KMS-11 (cell line): ENCODE measurements at regions not wholly inside any gene's neighbourhood (a gene's known extent, or its start where the extent isn't known, plus 50 kb on each side); places are given as distances from the start of the nearest gene placed in this dataset.

Experiments used
- H2AFZ ChIP-seq: fragments of 200-600 bp; sonication (generic); 2 replicates; pipeline ENCODE4 v1.6.1; 2016; ENCODE audit warnings: antibody characterized with exemption, mixed run types, low read depth
- H3K27ac ChIP-seq: fragments of 200-600 bp; sonication (generic); 2 replicates; pipeline ENCODE4 v1.6.1; 2016; ENCODE audit warnings: mild to moderate bottlenecking, mixed run types
- H3K27me3 ChIP-seq: fragments of 200-600 bp; sonication (generic); 2 replicates; pipeline ENCODE4 v1.6.1; 2017; ENCODE audit warnings: mild to moderate bottlenecking, low read depth, mixed run types, moderate library complexity; ENCODE audit not compliant: insufficient read depth
- H3K36me3 ChIP-seq: fragments of 200-600 bp; sonication (generic); 2 replicates; pipeline ENCODE4 v1.6.1; 2017; ENCODE audit warnings: mild to moderate bottlenecking, mixed run types; ENCODE audit not compliant: insufficient read depth
- H3K4me1 ChIP-seq: fragments of 200-600 bp; sonication (generic); 2 replicates; pipeline ENCODE4 v1.6.1; 2016; ENCODE audit warnings: mild to moderate bottlenecking, low read depth, mixed run types; ENCODE audit not compliant: poor library complexity, severe bottlenecking
- H3K4me2 ChIP-seq: fragments of 200-600 bp; sonication (generic); 2 replicates; pipeline ENCODE4 v1.7.0; 2016; ENCODE audit warnings: mild to moderate bottlenecking, mixed run types
- H3K4me3 ChIP-seq: fragments of 200-600 bp; sonication (generic); IDR thresholded peaks from 2 replicates; pipeline ENCODE4 v1.6.1; 2017; ENCODE audit warnings: low read depth, low read length, mixed read lengths; ENCODE audit not compliant: insufficient read depth
- H3K79me2 ChIP-seq: fragments of 200-600 bp; sonication (generic); 2 replicates; pipeline ENCODE4 v1.6.1; 2016; ENCODE audit warnings: low read depth, mixed run types; ENCODE audit not compliant: insufficient read depth
- H3K9ac ChIP-seq: fragments of 200-600 bp; sonication (generic); 2 replicates; pipeline ENCODE4 v1.6.1; 2016; ENCODE audit warnings: mild to moderate bottlenecking, mixed run types
- H4K20me1 ChIP-seq: fragments of 200-600 bp; sonication (generic); 2 replicates; pipeline ENCODE4 v1.6.1; 2016; ENCODE audit warnings: mild to moderate bottlenecking, mixed run types; ENCODE audit not compliant: insufficient read depth
- CTCF ChIP-seq: fragments of 200-600 bp; sonication (generic); conservative IDR thresholded peaks from 2 replicates; pipeline ENCODE4 v1.6.1; 2017; ENCODE audit warnings: low read depth, mild to moderate bottlenecking, antibody characterized with exemption, low read length, moderate library complexity, mixed read lengths

GRCh38 chr2:37793004-37793403 is 121.6 kb upstream of the CDC42EP3 start:
- no peak overlapping the region for H3K27ac ChIP-seq
- H3K4me2 ChIP-seq, result no peak overlapping the region
- no peaks in the 10 kb centered on the region for H3K36me3 ChIP-seq
- H3K79me2 ChIP-seq, result no peaks in the 10 kb centered on the region
- H3K9ac ChIP-seq, result no peak overlapping the region
- no peak for TF ChIP-seq CTCF
- H2AFZ ChIP-seq, result no peak overlapping the region
- no peaks in the 10 kb centered on the region for H4K20me1 ChIP-seq
- H3K27me3 ChIP-seq, result no peaks in the 10 kb centered on the region
- no peak overlapping the region for H3K4me3 ChIP-seq
- peaks cover 7% of the 10 kb centered on the region for H3K4me1 ChIP-seq

DNA sequence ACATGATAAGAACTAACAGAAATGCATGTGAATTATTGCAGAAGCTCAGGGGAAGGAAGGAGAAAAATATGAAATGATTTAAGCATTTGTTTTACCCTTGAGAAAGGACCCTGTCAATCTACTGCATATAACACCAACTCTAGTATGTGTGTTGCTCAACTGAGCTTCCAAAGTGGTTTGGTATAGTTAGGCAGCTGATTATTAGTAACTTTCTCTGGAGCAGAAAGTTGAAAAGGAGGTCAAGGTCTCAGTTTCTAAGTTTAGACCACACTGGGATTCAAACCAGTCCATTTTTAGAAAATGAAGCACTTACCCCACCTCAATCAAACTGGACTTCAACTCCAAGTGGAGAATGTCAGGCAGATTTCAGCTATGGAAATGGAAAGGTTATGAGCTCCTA is 123.3 kb upstream of the CDC42EP3 start:
- H3K27me3 ChIP-seq, result no peaks in the 10 kb centered on the region
- TF ChIP-seq CTCF, result no peak
- no peak overlapping the region for H3K4me3 ChIP-seq
- H3K9ac ChIP-seq, result no peak overlapping the region
- no peaks in the 10 kb centered on the region for H4K20me1 ChIP-seq
- H3K4me2 ChIP-seq, result no peak overlapping the region
- no peaks in the 10 kb centered on the region for H3K79me2 ChIP-seq
- no peak overlapping the region for H3K27ac ChIP-seq
- no peaks in the 10 kb centered on the region for H3K36me3 ChIP-seq
- H2AFZ ChIP-seq, result no peak overlapping the region
- H3K4me1 ChIP-seq, result peaks cover 7% of the 10 kb centered on the region

DNA sequence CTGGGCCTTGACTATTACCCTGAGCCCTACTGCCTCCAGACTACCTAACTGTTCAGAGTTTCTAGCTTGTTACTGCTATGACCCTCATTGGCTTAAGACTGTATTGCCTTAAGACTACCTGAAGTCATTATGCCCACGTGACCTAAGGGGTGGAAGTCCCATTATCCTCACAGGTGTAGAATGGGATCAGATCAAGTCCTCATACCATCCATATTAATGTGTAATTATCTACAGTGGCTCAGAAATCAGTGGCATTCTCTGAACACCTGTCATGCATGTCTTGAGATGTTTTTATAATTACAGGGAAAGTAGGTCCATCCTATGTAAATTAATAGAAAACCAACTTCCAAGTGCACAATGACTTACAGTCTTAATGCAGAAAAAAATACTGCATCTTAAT is 124.0 kb upstream of the CDC42EP3 start:
- Histone ChIP-seq H3K9ac (no peak overlapping the region), H3K4me3 (no peak overlapping the region), H4K20me1 (no peaks in the 10 kb centered on the region), H3K79me2 (no peaks in the 10 kb centered on the region), H3K4me2 (no peak overlapping the region), H3K36me3 (no peaks in the 10 kb centered on the region), H3K27me3 (no peaks in the 10 kb centered on the region), H3K4me1 (peaks cover 7% of the 10 kb centered on the region), H2AFZ (no peak overlapping the region), H3K27ac (no peak overlapping the region)
- no peak for TF ChIP-seq CTCF

- no peaks in the 10 kb centered on the region for H3K36me3 ChIP-seq
Observed at GRCh38 chr2:37795938-37796337, 124.5 kb upstream of the CDC42EP3 start.

More at GRCh38 chr2:37795938-37796337, 124.5 kb upstream of the CDC42EP3 start:
- H3K27me3 ChIP-seq, result no peaks in the 10 kb centered on the region
- H3K4me2 ChIP-seq, result no peak overlapping the region
- no peaks in the 10 kb centered on the region for H3K79me2 ChIP-seq
- H3K4me1 ChIP-seq, result peaks cover 7% of the 10 kb centered on the region
- no peak overlapping the region for H3K4me3 ChIP-seq
- no peak overlapping the region for H3K9ac ChIP-seq
- TF ChIP-seq CTCF, result no peak
- no peak overlapping the region for H2AFZ ChIP-seq
- no peak overlapping the region for H3K27ac ChIP-seq
- no peaks in the 10 kb centered on the region for H4K20me1 ChIP-seq
